DND-41 (cell line): ENCODE measurements at regions not wholly inside any gene's neighbourhood (a gene's known extent, or its start where the extent isn't known, plus 50 kb on each side); places are given as distances from the start of the nearest gene placed in this dataset.

Experiments used
- EZH2 ChIP-seq: IDR thresholded peaks from 3 replicates; pipeline ENCODE4 v1.6.1; 2012; ENCODE audit warnings: borderline replicate concordance, low read depth, mild to moderate bottlenecking, moderate library complexity, low read length, inconsistent platforms; ENCODE audit not compliant: severe bottlenecking
- TF ChIP-seq, protein P1 (sequence below): IDR thresholded peaks from 2 replicates; pipeline ENCODE4 v1.5.1; 2012; ENCODE audit warnings: borderline replicate concordance, low read length, moderate library complexity, mild to moderate bottlenecking; ENCODE audit not compliant: poor library complexity, severe bottlenecking; ENCODE audit errors: extremely low read depth

DNA sequence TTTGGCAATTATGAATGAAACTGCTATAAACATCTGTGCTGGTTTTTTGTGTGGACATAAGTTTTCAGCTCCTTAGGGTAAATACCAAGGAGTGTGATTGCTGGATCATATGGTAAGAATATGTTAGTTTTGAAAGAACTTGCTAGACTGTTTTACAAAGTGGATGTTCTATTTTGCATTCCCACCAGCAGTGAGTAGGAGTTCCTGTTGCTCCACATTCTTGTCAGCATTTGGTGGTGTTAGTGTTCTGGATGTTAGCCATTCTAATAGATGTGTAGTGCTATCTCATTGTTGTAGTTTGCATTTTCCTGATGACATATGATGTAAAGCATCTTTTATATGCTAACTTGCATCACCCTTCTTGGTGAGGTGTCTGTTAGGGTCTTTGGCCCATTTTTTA is 304.6 kb downstream of the NUP35 start:
- no peak for TF ChIP-seq EZH2
- TF ChIP-seq, protein P1, sequence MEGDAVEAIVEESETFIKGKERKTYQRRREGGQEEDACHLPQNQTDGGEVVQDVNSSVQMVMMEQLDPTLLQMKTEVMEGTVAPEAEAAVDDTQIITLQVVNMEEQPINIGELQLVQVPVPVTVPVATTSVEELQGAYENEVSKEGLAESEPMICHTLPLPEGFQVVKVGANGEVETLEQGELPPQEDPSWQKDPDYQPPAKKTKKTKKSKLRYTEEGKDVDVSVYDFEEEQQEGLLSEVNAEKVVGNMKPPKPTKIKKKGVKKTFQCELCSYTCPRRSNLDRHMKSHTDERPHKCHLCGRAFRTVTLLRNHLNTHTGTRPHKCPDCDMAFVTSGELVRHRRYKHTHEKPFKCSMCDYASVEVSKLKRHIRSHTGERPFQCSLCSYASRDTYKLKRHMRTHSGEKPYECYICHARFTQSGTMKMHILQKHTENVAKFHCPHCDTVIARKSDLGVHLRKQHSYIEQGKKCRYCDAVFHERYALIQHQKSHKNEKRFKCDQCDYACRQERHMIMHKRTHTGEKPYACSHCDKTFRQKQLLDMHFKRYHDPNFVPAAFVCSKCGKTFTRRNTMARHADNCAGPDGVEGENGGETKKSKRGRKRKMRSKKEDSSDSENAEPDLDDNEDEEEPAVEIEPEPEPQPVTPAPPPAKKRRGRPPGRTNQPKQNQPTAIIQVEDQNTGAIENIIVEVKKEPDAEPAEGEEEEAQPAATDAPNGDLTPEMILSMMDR = no peak
